GDM1 (cell line): ENCODE measurements at regions not wholly inside any gene's neighbourhood (a gene's known extent, or its start where the extent isn't known, plus 50 kb on each side); places are given as distances from the start of the nearest gene placed in this dataset.
"Not testable (repeated sequence)": the region's sequence is repeated elsewhere in the genome, so short reads cannot be mapped to it uniquely, and the experiment has no call there.

ENCODE experiments used
- DNase-seq: peaks from one replicate; lab custom pipeline; 2025; lab: John Stamatoyannopoulos, UW

- DNase-seq: not testable (repeated sequence)
These were observed 215.0 kb downstream of the STIM2 start for GRCh38 chr4:27075603-27076002.

DNA sequence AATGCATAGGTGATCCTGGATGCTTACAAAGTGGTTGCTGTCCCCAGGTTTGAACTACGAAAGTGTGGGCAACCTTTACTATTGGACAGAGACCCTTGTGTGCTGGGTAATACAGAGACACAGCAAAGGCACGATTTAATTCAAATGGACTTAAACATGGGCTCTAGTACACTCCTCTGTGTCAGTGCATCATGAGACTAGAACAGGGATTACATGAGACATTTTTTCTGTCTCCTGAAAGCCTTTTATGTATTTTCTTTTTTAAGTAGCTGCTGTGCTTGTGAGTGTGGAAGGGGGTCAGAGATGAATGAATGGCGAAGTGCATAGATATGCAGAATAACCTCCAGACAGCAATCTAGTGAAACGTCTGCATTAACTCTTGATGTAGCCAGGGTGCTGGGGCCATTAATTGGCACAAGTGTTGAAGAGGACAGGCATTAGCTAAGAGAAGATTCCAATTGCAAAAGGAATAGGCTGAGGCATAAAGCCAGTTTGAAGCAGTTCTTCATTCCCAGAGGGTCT, 218.4 kb downstream of the STIM2 start:
- DNase-seq: no peak

GRCh38 chr4:27081675-27082586, 221.3 kb downstream of the STIM2 start:
- no peak for DNase-seq

- DNase-seq: no peak
These were observed 222.1 kb downstream of the STIM2 start for GRCh38 chr4:27082776-27083175.

- no peak for DNase-seq
These were observed 224.2 kb downstream of the STIM2 start for GRCh38 chr4:27084685-27085361.

- no peak for DNase-seq
These were observed 224.8 kb downstream of the STIM2 start for GRCh38 chr4:27085396-27085795.

GRCh38 chr4:27087306-27088045, 226.8 kb downstream of the STIM2 start:
- no peak for DNase-seq

DNA sequence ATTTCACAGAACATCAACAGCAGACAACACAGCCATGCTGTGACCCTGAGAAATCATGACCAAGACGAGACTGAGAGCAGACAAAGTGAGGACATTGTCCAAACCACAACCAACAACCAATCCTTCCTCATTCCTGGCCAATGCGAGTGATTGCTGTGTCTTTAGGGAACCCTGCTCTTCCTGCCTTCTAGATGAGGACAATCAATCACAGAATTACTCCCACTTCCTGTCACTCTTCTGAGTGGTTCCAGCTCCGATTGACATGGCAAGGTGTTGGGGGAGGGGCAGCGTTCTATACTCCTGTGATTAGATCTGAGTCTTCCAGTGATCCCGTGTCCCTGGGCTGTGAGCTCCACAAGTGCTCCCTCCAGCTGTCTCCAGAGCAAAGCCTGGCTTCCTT, 227.8 kb downstream of the STIM2 start:
- DNase-seq: no peak

GRCh38 chr4:27089186-27089585, 228.5 kb downstream of the STIM2 start:
- DNase-seq: no peak

GRCh38 chr4:27090406-27090805, 229.8 kb downstream of the STIM2 start:
- no peak for DNase-seq

DNA sequence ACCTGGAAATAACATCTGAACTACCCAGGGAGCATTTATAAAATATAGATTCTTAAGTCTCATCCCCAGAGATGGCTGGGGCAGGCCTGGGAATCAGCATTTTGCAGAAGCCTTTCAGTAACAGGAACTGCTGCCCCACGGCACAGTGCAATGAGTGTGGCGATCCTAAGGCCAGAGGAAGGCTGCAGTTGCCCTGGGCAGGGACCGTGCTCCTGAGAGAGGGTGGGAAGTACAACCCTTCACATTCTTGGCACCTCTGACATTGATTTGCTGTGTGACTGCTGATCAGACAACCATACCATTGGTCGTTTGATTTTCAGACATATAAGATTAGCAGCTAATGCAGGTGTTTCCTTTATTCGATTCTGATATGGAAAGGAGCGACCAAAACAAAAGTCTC, 233.6 kb downstream of the STIM2 start:
- DNase-seq: no peak

GRCh38 chr4:27094783-27095182, 234.1 kb downstream of the STIM2 start:
- no peak for DNase-seq

- DNase-seq: no peak
These were observed 235.6 kb downstream of the STIM2 start for GRCh38 chr4:27096142-27096824.

GRCh38 chr4:27098034-27098433, 237.4 kb downstream of the STIM2 start:
- DNase-seq: no peak

DNA sequence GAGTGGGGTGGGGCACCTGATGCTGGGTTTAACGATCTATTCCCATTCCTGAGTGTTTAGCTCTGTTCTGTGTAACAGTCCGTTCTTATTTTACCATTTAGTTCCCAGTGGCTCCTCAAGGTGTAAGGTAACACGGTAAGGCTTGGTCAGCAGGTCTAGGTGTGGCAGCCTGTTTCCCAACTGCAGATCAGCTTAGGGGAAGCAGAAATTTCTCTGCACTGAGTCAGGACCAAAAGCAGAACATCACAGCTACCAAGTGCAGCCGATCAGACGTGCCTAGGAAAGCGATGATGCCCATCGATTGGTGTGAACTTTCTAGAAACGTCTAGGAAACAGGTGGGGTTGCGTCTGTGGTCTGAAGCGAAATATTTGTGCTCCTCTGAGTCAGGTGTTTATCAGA, 240.1 kb downstream of the STIM2 start:
- no peak for DNase-seq

DNA sequence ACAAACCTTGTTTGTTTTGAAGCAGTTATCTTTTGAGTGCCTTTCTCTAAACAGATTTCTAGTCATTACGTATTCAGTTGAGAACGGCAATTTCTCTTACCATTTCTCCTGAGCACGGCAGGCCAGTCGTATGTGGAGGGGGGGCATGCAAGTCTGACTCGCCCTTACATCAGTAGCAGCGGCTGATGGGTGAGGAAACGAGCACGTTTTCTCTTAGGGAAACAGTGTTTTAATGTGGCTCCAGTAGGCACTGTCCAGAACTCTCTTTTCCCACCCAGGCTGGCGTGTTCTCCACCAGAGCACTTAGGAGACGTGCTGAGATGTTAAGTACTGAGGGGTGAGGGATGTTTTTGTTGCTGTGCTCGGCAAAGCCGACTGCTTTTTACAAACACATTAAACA, 240.5 kb downstream of the STIM2 start:
- no peak for DNase-seq

DNA sequence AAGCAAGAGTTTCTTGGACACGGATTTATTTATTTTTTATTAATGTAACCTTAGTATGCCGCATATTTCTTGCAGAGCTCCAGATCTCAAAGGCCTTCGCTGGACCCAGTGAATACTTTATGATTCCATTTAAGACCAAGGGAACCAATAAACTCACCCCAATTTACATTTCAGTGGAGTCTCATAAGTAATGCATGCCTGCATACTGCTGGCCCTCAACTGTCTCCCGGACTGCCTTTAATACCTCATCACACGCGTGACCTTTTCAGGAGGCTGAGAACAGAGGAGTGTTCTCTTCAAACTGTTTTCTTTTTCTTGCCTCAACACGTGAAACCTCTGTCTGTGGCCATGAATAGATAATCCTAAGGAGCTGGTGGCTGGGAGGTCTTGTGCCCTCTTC, 240.9 kb downstream of the STIM2 start:
- no peak for DNase-seq

DNA sequence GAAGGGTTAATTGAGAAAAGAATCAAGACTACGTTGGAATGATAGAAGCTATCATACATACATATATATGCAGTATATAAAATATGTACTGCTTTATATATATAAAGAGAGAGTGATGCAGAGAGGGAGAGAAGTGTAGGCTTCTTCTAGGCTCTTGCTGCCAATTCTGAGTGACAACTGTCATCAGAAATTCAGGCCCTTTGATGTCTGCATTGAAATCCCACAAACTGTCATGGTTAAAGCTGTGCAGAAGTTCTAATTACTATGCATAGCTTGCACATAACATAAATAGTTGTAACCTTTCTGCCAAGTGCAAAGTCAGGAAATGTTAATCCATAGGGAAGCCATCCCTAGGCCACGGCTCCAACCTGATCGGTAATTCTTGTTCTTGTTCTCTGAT, 251.0 kb downstream of the STIM2 start:
- no peak for DNase-seq

DNA sequence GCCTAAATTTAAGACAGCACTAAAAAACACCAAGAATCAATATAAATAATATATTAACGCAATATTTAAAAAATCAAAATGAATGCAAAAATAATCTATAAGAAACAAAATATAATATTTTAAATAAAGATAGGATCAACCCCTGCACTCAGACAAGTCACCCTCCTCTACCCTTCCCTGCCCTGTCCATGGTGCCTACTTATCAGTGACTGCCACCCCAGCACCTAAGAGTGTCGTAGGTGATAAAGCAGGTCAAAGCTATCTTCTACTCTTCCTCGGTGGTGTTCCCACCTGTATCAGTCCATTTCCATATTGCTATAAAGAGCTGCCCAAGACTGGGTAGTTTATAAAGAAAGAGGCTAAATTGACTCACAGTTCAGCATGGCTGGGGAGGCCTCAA, 251.9 kb downstream of the STIM2 start:
- no peak for DNase-seq

GRCh38 chr4:27115221-27115620, 254.6 kb downstream of the STIM2 start:
- no peak for DNase-seq

- no peak for DNase-seq
These were observed 256.8 kb downstream of the STIM2 start for GRCh38 chr4:27117453-27117852.

GRCh38 chr4:27119239-27119638, 258.6 kb downstream of the STIM2 start:
- no peak for DNase-seq
